Loucy (cell line): ENCODE measurements at regions not wholly inside any gene's neighbourhood (a gene's known extent, or its start where the extent isn't known, plus 50 kb on each side); places are given as distances from the start of the nearest gene placed in this dataset.

Experiments used
- CTCF ChIP-seq: fragments of 200-600 bp; sonication (generic); conservative IDR thresholded peaks from 2 replicates; pipeline ENCODE4 v1.5.1; 2014; ENCODE audit warnings: mild to moderate bottlenecking, antibody characterized with exemption, low read length
- EZH2phosphoT487 ChIP-seq: fragments of 200-600 bp; IDR thresholded peaks from 2 replicates; pipeline ENCODE4 v1.6.1; 2018; ENCODE audit warnings: antibody characterized with exemption, mild to moderate bottlenecking, moderate library complexity, borderline replicate concordance

- no peak for TF ChIP-seq CTCF
- TF ChIP-seq EZH2phosphoT487, result no peak
Observed at GRCh38 chr11:98003606-98004371, 1017.0 kb upstream of the CNTN5 start.
